ENCODE measurements at regions not wholly inside any gene's neighbourhood (a gene's known extent, or its start where the extent isn't known, plus 50 kb on each side); places are given as distances from the start of the nearest gene placed in this dataset.

GRCh38 chr4:137455647-137456321 is 76.5 kb downstream of the PCDH18 start:
- TF ChIP-seq CTCF (IDR thresholded peaks at IDR 0.05) = no peak
- TF ChIP-seq EP300 (IDR thresholded peaks at IDR 0.05) = no peak
- TF ChIP-seq POLR2AphosphoS5 (IDR thresholded peaks at IDR 0.05) = no peak
